Upper lobe of left lung (tissue), 6 donors: ENCODE measurements at regions not wholly inside any gene's neighbourhood (a gene's known extent, or its start where the extent isn't known, plus 50 kb on each side); places are given as distances from the start of the nearest gene placed in this dataset.

Experiments
- ATAC-seq, 2 donors: fragments of 200-7000 bp; cut with Tn5 transposase; one replicate each; pipeline ENCODE4 v1.9.1; 2022; ENCODE audit warnings: mild to moderate bottlenecking in 2 of 2, moderate library complexity in 2 of 2; ENCODE audit not compliant: low FRiP score in 2 of 2
- DNase-seq, 2 donors: peaks; one replicate each; pipeline ENCODE4 v3.0.0-alpha.2; 2019 to 2020
- H3K27ac ChIP-seq, 4 donors: fragments of 200-600 bp; sonication (generic); one replicate each; pipeline ENCODE4 v1.5.1; 2016 to 2019
- H3K27me3 ChIP-seq, 4 donors: fragments of 200-600 bp; sonication (generic); one replicate each; pipeline ENCODE4 v1.5.1; 2017 to 2019
- H3K36me3 ChIP-seq, 4 donors: fragments of 200-600 bp; sonication (generic); one replicate each; pipeline ENCODE4 v1.5.1; 2016 to 2019
- H3K4me1 ChIP-seq, 4 donors: fragments of 200-600 bp; sonication (generic); one replicate each; pipeline ENCODE4 v1.5.1; 2018 to 2019
- H3K4me3 ChIP-seq, 4 donors: fragments of 200-600 bp; sonication (generic); one replicate each; pipeline ENCODE4 v1.5.1; 2017 to 2019; ENCODE audit warnings: mild to moderate bottlenecking in 2 of 4, moderate library complexity in 1 of 4
- H3K9me3 ChIP-seq, 4 donors: fragments of 200-600 bp; sonication (generic); one replicate each; pipeline ENCODE4 v1.5.1; 2018 to 2019
- EP300 ChIP-seq, 4 donors: sonication (generic); formaldehyde crosslinking; IDR thresholded peaks; one replicate each; pipeline ENCODE4 v1.5.1; 2017; ENCODE audit warnings: antibody characterized with exemption in 4 of 4, control low read depth in 2 of 4
- POLR2A ChIP-seq, 4 donors: fragments of 450-650 bp; IDR thresholded peaks; one replicate each; pipeline ENCODE4 v1.5.1; 2016 to 2017; ENCODE audit warnings: antibody characterized with exemption in 4 of 4, mild to moderate bottlenecking in 2 of 4
- POLR2AphosphoS5 ChIP-seq, 2 donors: sonication (generic); formaldehyde crosslinking; IDR thresholded peaks; one replicate each; pipeline ENCODE4 v1.5.1; 2017; ENCODE audit warnings: antibody characterized with exemption in 2 of 2
- WGBS, 2 donors: methylation state at CpG; one replicate each; pipeline ENCODE4 v1.1.5; 2017 to 2018; 5-methylcytosine and 5-hydroxymethylcytosine counted together
- TF ChIP-seq, protein P1 (sequence below), 6 experiments: fragments of 450-650 bp in 4 of 6; fragments of 200-600 bp in 2 of 6; sonication (generic) in 2 of 6; IDR thresholded peaks; one replicate each; pipeline ENCODE4 v1.5.1; 2016 to 2019; ENCODE audit warnings: antibody characterized with exemption in 6 of 6
- donor health status: DM: no; HTN: no; CAD: no; lungs with moderate emphysema.
- donor health status: DM: no; HTN: yes; CAD: no; lungs with severe emphysema.

DNA sequence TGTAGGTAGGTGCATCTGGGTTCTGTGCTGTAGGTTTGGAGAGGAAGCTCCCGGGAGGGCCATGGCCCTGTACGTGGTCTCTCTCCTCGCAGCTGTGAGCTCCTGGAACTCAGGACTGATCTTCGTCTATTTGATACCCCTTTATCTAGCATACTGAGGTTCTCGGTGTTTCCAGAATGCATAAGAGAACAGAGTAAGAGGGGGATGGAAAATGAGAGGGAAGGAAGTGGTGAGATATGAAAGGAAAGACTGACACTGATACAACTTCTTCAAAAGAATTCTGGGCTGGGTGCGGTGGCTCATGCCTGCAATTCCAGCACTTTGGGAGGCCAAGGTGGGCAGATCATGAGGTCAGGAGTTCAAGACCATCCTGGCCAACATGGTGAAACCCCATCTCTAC is 90.7 kb downstream of the CHRD start:
- TF ChIP-seq, protein P1, sequence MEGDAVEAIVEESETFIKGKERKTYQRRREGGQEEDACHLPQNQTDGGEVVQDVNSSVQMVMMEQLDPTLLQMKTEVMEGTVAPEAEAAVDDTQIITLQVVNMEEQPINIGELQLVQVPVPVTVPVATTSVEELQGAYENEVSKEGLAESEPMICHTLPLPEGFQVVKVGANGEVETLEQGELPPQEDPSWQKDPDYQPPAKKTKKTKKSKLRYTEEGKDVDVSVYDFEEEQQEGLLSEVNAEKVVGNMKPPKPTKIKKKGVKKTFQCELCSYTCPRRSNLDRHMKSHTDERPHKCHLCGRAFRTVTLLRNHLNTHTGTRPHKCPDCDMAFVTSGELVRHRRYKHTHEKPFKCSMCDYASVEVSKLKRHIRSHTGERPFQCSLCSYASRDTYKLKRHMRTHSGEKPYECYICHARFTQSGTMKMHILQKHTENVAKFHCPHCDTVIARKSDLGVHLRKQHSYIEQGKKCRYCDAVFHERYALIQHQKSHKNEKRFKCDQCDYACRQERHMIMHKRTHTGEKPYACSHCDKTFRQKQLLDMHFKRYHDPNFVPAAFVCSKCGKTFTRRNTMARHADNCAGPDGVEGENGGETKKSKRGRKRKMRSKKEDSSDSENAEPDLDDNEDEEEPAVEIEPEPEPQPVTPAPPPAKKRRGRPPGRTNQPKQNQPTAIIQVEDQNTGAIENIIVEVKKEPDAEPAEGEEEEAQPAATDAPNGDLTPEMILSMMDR (IDR thresholded peaks at IDR 0.05), result no peak
- TF ChIP-seq POLR2AphosphoS5 (IDR thresholded peaks at IDR 0.05) (no peak), EP300 (IDR thresholded peaks at IDR 0.05) (no peak), POLR2A (IDR thresholded peaks at IDR 0.05) (no peak)
- H3K27ac ChIP-seq, result no peak overlapping the region
- ATAC-seq (no peak), DNase-seq (no peak)
- 64 to 66% methylated on average over 6 of the region's 6 CpGs for WGBS, 2 donors
- H3K9me3 ChIP-seq, result no peaks in the 10 kb centered on the region
- peaks cover 0 to 5% (median 1%) of the 10 kb centered on the region in 4 donors for H3K4me1 ChIP-seq
- H3K4me3 ChIP-seq, result no peak overlapping the region
- H3K27me3 ChIP-seq, result no peaks in the 10 kb centered on the region
- H3K36me3 ChIP-seq, result no peaks in the 10 kb centered on the region

DNA sequence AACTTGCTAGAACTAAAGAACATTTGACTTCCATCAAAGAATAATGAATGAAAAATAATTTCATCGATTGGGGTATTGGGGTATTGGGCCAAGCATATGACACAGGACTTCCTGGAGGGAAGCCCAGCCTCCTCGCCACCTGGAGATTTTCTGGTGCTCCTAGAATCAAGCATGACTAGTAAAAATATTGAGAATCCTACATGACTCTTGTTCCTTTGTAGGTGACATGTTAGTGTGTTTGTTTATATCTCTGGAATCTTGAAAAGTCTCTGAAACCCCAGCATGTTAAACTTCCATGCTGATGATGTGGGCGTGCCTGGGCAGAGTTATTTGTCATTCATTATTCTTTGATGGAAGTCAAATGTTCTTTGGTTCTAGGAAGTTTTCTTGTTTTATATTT is 90.1 kb upstream of the EPHB3 start:
- Histone ChIP-seq H3K9me3 (no peaks in the 10 kb centered on the region), H3K27me3 (no peaks in the 10 kb centered on the region), H3K4me1 (peaks cover 0 to 3% (median under 1%) of the 10 kb centered on the region in 4 donors), H3K27ac (no peak overlapping the region), H3K4me3 (no peak overlapping the region), H3K36me3 (no peaks in the 10 kb centered on the region)
- 75 to 78% methylated on average over 3 of the region's 3 CpGs for WGBS, 2 donors
- TF ChIP-seq, protein P1 (IDR thresholded peaks at IDR 0.05), result no peak
- TF ChIP-seq POLR2AphosphoS5 (IDR thresholded peaks at IDR 0.05) (no peak), EP300 (IDR thresholded peaks at IDR 0.05) (no peak), POLR2A (IDR thresholded peaks at IDR 0.05) (no peak)
- DNase-seq (no peak), ATAC-seq (no peak)

DNA sequence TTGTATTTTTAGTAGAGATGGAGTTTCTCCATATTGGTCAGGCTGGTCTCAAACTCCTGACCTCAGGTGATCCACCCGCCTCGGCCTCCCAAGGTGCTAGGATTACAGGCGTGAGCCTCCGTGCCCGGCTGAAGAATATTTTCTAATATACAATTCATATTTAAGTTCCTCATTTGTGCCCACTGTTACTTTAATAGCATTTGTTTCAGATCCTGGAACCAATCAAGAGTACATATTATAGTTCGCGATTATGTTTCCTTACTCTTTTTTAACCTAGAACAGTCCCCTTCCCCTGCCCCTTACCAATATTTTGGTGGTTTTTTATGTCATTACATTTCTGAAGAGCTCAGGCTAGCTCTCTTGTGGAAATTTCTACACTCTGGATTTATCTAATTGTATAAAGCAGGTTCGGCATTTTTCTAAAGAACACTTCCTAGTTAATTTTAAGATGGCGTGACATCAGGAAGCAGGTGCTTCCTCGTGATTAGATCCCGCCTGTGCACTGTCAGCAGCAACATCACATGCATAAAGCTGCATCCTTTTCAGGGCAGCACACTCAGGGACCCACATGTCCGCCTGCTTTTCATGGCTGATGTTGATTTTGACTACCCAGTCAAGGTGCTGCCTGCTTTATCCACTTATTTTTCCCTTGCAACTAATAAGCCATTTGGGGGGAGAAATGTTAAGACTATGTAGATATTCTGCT is 88.7 kb upstream of the EPHB3 start:
- H3K4me3 ChIP-seq, result no peak overlapping the region
- no peak overlapping the region for H3K27ac ChIP-seq
- TF ChIP-seq, protein P1 (IDR thresholded peaks at IDR 0.05), result no peak
- TF ChIP-seq POLR2AphosphoS5 (IDR thresholded peaks at IDR 0.05) (peak; percentile 19 to 32), POLR2A (IDR thresholded peaks at IDR 0.05) (no peak), EP300 (IDR thresholded peaks at IDR 0.05) (peak in 1 of 4 donors; percentile 36)
- WGBS, 2 donors, result 51 to 53% methylated on average over 12 of the region's 12 CpGs
- H3K4me1 ChIP-seq, result no peaks in the 10 kb centered on the region
- ATAC-seq, result peak in 1 of 2 donors; percentile 71
- peak in 1 of 2 donors; percentile 52 for DNase-seq
- no peaks in the 10 kb centered on the region for H3K9me3 ChIP-seq
- no peaks in the 10 kb centered on the region for H3K36me3 ChIP-seq
- H3K27me3 ChIP-seq, result no peaks in the 10 kb centered on the region

DNA sequence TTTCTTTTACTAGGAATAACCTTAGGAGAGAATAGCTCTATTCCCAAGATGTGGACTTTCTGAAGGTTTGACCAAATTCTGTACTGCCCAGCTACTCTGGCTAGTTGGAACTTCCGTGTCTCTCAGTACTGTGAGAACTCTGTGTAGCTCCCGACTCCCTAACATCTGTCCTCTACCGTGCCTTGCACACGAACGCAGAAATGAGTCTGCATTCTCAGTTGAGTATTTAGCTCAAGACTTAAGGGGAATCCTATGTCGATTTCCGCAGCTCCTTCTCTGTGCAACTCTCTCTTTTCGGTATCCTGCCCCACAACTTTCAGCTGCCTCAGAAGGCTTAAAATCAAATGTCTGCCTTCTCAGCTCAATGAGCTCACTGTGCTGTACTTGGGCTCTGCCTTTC is 86.7 kb upstream of the EPHB3 start:
- Histone ChIP-seq H3K9me3 (no peaks in the 10 kb centered on the region), H3K4me3 (no peak overlapping the region), H3K27me3 (no peaks in the 10 kb centered on the region), H3K36me3 (no peaks in the 10 kb centered on the region), H3K4me1 (no peaks in the 10 kb centered on the region), H3K27ac (no peak overlapping the region)
- ATAC-seq (no peak), DNase-seq (no peak)
- TF ChIP-seq EP300 (IDR thresholded peaks at IDR 0.05), result no peak
- TF ChIP-seq, protein P1 (IDR thresholded peaks at IDR 0.05), result no peak
- no peak for TF ChIP-seq POLR2A (IDR thresholded peaks at IDR 0.05)
- no peak for TF ChIP-seq POLR2AphosphoS5 (IDR thresholded peaks at IDR 0.05)
- WGBS, 2 donors, result 85 to 89% methylated on average over 8 of the region's 8 CpGs

DNA sequence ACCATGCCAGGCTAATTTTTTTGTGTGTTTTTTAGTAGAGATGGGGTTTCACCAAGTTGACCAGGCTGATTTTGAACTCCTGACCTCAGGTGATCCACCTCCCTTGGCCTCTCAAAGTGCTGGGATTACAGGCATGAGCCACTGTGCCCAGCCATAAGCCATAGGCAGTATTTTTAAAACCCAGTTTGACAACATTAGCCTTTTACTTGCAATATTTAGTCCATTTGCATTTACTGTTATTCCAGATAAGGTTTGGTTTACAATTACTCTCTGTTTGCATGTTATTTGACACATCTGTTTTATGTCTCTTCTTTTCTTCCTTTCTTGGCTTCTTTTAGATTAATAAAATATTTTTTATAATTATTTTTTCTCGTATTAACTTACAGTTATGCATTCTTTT is 83.6 kb upstream of the EPHB3 start:
- Histone ChIP-seq H3K4me3 (no peak overlapping the region), H3K36me3 (no peaks in the 10 kb centered on the region), H3K9me3 (no peaks in the 10 kb centered on the region), H3K4me1 (no peaks in the 10 kb centered on the region), H3K27ac (no peak overlapping the region), H3K27me3 (no peaks in the 10 kb centered on the region)
- TF ChIP-seq EP300 (IDR thresholded peaks at IDR 0.05) (no peak), POLR2A (IDR thresholded peaks at IDR 0.05) (no peak), POLR2AphosphoS5 (IDR thresholded peaks at IDR 0.05) (no peak)
- TF ChIP-seq, protein P1 (IDR thresholded peaks at IDR 0.05), result no peak
- ATAC-seq, result no peak
- no peak for DNase-seq
- 87 to 89% methylated on average over 1 of the region's 1 CpG for WGBS, 2 donors
